ENCODE measurements at regions not wholly inside any gene's neighbourhood (a gene's known extent, or its start where the extent isn't known, plus 50 kb on each side); places are given as distances from the start of the nearest gene placed in this dataset.

- Histone ChIP-seq H3K9ac (ENCODE audit: extremely low read depth, low read length, poor library complexity, severe bottlenecking) (no peak overlapping the region), H3K27me3 (ENCODE audit: control insufficient read depth, insufficient read depth, low read length, poor library complexity, severe bottlenecking) (no peaks in the 10 kb centered on the region), H3K4me3 (ENCODE audit: low read length) (no peak overlapping the region), H3K9me3 (ENCODE audit: control insufficient read depth, low read length) (no peaks in the 10 kb centered on the region), H3K27ac (ENCODE audit: low read depth, low read length) (no peak overlapping the region), H3K36me3 (ENCODE audit: control insufficient read depth, insufficient read depth, low read length) (no peaks in the 10 kb centered on the region), H3K4me1 (ENCODE audit: control insufficient read depth, insufficient read depth, low read length) (no peaks in the 10 kb centered on the region)
- Mint-ChIP-seq H3K4me1 (peaks cover 3% of the 10 kb centered on the region), H3K9me3 (peaks cover 10% of the 10 kb centered on the region), H3K27ac (no peak overlapping the region), H3K27me3 (ENCODE audit: insufficient read depth) (no peaks in the 10 kb centered on the region), H3K36me3 (ENCODE audit: low read depth) (no peaks in the 10 kb centered on the region), H3K4me3 (no peak overlapping the region)
- TF ChIP-seq, protein P1, sequence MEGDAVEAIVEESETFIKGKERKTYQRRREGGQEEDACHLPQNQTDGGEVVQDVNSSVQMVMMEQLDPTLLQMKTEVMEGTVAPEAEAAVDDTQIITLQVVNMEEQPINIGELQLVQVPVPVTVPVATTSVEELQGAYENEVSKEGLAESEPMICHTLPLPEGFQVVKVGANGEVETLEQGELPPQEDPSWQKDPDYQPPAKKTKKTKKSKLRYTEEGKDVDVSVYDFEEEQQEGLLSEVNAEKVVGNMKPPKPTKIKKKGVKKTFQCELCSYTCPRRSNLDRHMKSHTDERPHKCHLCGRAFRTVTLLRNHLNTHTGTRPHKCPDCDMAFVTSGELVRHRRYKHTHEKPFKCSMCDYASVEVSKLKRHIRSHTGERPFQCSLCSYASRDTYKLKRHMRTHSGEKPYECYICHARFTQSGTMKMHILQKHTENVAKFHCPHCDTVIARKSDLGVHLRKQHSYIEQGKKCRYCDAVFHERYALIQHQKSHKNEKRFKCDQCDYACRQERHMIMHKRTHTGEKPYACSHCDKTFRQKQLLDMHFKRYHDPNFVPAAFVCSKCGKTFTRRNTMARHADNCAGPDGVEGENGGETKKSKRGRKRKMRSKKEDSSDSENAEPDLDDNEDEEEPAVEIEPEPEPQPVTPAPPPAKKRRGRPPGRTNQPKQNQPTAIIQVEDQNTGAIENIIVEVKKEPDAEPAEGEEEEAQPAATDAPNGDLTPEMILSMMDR (conservative IDR thresholded peaks at IDR 0.05): no peak
- WGBS, 2 experiments (ENCODE audit: insufficient coverage in 1 of 2, insufficient read length in 1 of 2): 80 to 100% methylated on average over 2 to 6 of the region's 6 CpGs
- no peak for DNase-seq
Measured at GRCh38 chrX:39648548-39649254, 449.1 kb downstream of the BCOR start.

GRCh38 chrX:39650768-39651347 lies 446.9 kb downstream of the BCOR start:
- H3K27ac Mint-ChIP-seq: no peak overlapping the region
- TF ChIP-seq, protein P1 (conservative IDR thresholded peaks at IDR 0.05): no peak
- H3K36me3 Mint-ChIP-seq (ENCODE audit: low read depth): no peaks in the 10 kb centered on the region
- H3K27ac ChIP-seq (ENCODE audit: low read depth, low read length): no peak overlapping the region
- H3K36me3 ChIP-seq (ENCODE audit: control insufficient read depth, insufficient read depth, low read length): no peaks in the 10 kb centered on the region
- H3K4me1 ChIP-seq (ENCODE audit: control insufficient read depth, insufficient read depth, low read length): no peaks in the 10 kb centered on the region
- H3K4me3 ChIP-seq (ENCODE audit: low read length): no peak overlapping the region
- H3K4me1 Mint-ChIP-seq: peaks cover 11% of the 10 kb centered on the region
- WGBS, 2 experiments (ENCODE audit: insufficient coverage in 1 of 2, insufficient read length in 1 of 2): 80 to 90% methylated on average over 1 to 12 of the region's 12 CpGs
- H3K27me3 Mint-ChIP-seq (ENCODE audit: insufficient read depth): no peaks in the 10 kb centered on the region
- no peak overlapping the region for H3K9ac ChIP-seq (ENCODE audit: extremely low read depth, low read length, poor library complexity, severe bottlenecking)
- no peaks in the 10 kb centered on the region for H3K9me3 ChIP-seq (ENCODE audit: control insufficient read depth, low read length)
- no peak overlapping the region for H3K4me3 Mint-ChIP-seq
- peaks cover 11% of the 10 kb centered on the region for H3K9me3 Mint-ChIP-seq
- H3K27me3 ChIP-seq (ENCODE audit: control insufficient read depth, insufficient read depth, low read length, poor library complexity, severe bottlenecking): no peaks in the 10 kb centered on the region
- no peak for DNase-seq

- TF ChIP-seq, protein P1 (conservative IDR thresholded peaks at IDR 0.05): peak; percentile 77
- Mint-ChIP-seq H3K27me3 (ENCODE audit: insufficient read depth) (no peaks in the 10 kb centered on the region), H3K36me3 (ENCODE audit: low read depth) (no peaks in the 10 kb centered on the region), H3K4me1 (peaks cover 11% of the 10 kb centered on the region), H3K27ac (no peak overlapping the region), H3K9me3 (peaks cover 3% of the 10 kb centered on the region), H3K4me3 (no peak overlapping the region)
- H3K27ac ChIP-seq (ENCODE audit: low read depth, low read length): no peak overlapping the region
- no peaks in the 10 kb centered on the region for H3K9me3 ChIP-seq (ENCODE audit: control insufficient read depth, low read length)
- peak; percentile 86 for DNase-seq
- WGBS, 2 experiments (ENCODE audit: insufficient coverage in 1 of 2, insufficient read length in 1 of 2): 44 to 59% methylated on average over 3 to 5 of the region's 5 CpGs
- no peak overlapping the region for H3K9ac ChIP-seq (ENCODE audit: extremely low read depth, low read length, poor library complexity, severe bottlenecking)
- no peaks in the 10 kb centered on the region for H3K36me3 ChIP-seq (ENCODE audit: control insufficient read depth, insufficient read depth, low read length)
- H3K27me3 ChIP-seq (ENCODE audit: control insufficient read depth, insufficient read depth, low read length, poor library complexity, severe bottlenecking): no peaks in the 10 kb centered on the region
- H3K4me3 ChIP-seq (ENCODE audit: low read length): no peak overlapping the region
- no peaks in the 10 kb centered on the region for H3K4me1 ChIP-seq (ENCODE audit: control insufficient read depth, insufficient read depth, low read length)
Measured at GRCh38 chrX:39652336-39652735, 445.4 kb downstream of the BCOR start.

All from endodermal cell (in vitro differentiated cells).